T-helper 2 cell treated with Interferon-gamma antibody and Interleukin-4, amounts not matched to agents 5 μg/mL and 100 μg/mL, for 36 hours (primary cell): ENCODE measurements at regions not wholly inside any gene's neighbourhood (a gene's known extent, or its start where the extent isn't known, plus 50 kb on each side); places are given as distances from the start of the nearest gene placed in this dataset.
A peak's percentile ranks its signal among the peaks of the same experiment; 100 is the strongest.

Experiments used
- DNase-seq: peaks from one replicate; pipeline ENCODE4 v3.0.0; 2021; ENCODE audit warnings: low spot score
- H3K27ac Mint-ChIP-seq: one replicate; pipeline ENCODE4 v1.8.0; 2021; ENCODE audit warnings: mild to moderate bottlenecking, mixed read lengths
- H3K27me3 Mint-ChIP-seq: one replicate; pipeline ENCODE4 v1.8.0; 2021; ENCODE audit warnings: low read depth, mixed read lengths
- H3K36me3 Mint-ChIP-seq: one replicate; pipeline ENCODE4 v1.8.0; 2021; ENCODE audit warnings: low read depth, mixed read lengths
- H3K4me1 Mint-ChIP-seq: one replicate; pipeline ENCODE4 v1.8.0; 2021; ENCODE audit warnings: low read depth, mixed read lengths
- H3K4me3 Mint-ChIP-seq: one replicate; pipeline ENCODE4 v1.8.0; 2022; ENCODE audit warnings: mild to moderate bottlenecking, moderate library complexity, mixed read lengths
- H3K9me3 Mint-ChIP-seq: one replicate; pipeline ENCODE4 v1.8.0; 2021; ENCODE audit warnings: mixed read lengths

DNA sequence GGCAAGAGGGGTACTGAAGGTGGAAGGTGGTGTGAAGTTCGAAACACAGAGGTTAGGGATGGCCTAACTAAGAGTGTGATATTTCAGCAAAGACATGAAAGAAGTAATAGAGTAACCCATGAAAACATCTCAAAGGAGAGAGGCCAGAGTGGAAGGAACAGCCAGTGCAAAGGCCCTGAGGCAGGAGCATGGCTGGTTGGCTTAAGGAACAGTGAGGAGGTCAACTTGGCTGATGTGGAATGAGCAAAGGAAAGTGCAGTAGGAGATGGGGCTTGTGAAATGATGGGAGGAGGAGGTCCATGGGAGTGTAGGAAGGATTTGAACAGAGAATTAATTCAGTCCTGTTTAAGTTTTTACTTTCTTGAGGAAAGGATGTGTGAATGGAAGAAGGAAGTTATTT, 178.3 kb upstream of the ZNF608 start:
- Mint-ChIP-seq H3K36me3 (no peaks in the 10 kb centered on the region), H3K27me3 (no peaks in the 10 kb centered on the region), H3K4me3 (no peak overlapping the region), H3K27ac (no peak overlapping the region), H3K4me1 (no peaks in the 10 kb centered on the region), H3K9me3 (peaks cover 4% of the 10 kb centered on the region)
- no peak for DNase-seq

DNA sequence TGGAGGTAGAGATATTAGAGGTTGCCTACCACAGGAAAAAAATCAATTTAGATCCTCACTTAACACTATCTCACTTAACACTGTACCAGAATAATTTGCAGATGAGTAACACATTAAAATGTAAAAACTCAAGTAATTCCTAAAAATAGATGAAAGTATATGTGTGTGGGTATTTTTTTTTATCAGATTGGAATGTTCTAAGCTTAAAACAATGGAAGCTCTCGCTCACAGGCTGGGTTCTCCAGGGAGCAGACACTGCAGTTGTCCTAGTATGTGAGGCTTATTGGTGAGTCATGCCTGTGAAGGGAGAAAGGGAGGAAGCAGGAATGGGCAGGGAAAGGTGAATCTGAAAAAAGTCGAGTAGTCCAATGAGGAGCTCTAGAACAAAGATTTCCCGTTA, 181.3 kb upstream of the ZNF608 start:
- Mint-ChIP-seq H3K27ac (peak overlapping the region; percentile 52), H3K4me3 (no peak overlapping the region), H3K9me3 (peaks cover 4% of the 10 kb centered on the region), H3K36me3 (no peaks in the 10 kb centered on the region), H3K27me3 (no peaks in the 10 kb centered on the region), H3K4me1 (no peaks in the 10 kb centered on the region)
- DNase-seq: no peak

DNA sequence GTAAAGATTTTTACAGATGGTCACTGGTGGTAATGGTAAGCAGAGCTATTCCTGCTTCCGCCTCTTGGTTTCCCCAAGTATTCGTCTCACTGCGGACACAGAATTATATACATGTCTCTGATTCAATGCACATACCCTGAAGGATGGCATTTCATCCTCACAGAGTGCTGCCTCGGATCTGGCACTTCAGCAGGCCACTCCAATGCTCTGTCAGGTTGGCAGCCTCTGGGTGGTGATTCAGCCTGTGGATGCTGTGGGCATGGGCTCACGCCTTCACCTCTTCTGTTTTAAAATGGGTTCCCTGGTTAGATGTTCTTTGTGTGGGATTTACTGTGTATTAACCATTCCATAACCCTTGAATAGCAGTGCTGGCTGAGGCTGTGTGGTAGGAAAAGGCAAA, 182.6 kb upstream of the ZNF608 start:
- peaks cover 4% of the 10 kb centered on the region for H3K9me3 Mint-ChIP-seq
- DNase-seq: no peak
- H3K36me3 Mint-ChIP-seq: no peaks in the 10 kb centered on the region
- no peak overlapping the region for H3K4me3 Mint-ChIP-seq
- H3K27me3 Mint-ChIP-seq: no peaks in the 10 kb centered on the region
- no peak overlapping the region for H3K27ac Mint-ChIP-seq
- no peaks in the 10 kb centered on the region for H3K4me1 Mint-ChIP-seq

GRCh38 chr5:124932791-124933600, 186.6 kb upstream of the ZNF608 start:
- DNase-seq: no peak
- H3K36me3 Mint-ChIP-seq: no peaks in the 10 kb centered on the region

DNA sequence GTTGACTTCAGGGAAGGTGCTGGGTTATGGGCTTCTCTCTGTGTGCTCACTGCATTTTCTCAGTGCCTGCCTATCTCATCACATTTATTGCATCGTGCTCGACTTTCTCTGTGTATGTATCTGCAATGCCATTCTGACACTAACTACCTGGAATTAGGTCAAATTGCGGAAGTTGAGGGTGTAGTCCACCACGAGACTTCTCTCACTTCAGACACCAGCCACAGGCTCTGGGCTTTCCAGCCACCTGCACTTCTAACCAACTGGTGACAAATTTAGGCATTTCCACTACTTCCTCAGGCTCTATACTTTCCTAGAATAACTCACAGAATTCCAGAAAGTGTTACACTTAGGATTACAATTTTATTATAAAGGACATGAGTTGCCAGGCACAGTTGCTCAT, 188.6 kb upstream of the ZNF608 start:
- Mint-ChIP-seq H3K4me1 (no peaks in the 10 kb centered on the region), H3K4me3 (no peak overlapping the region), H3K27ac (no peak overlapping the region), H3K36me3 (no peaks in the 10 kb centered on the region), H3K9me3 (peaks cover 5% of the 10 kb centered on the region), H3K27me3 (no peaks in the 10 kb centered on the region)
- no peak for DNase-seq

More at GRCh38 chr5:124932791-124933600, 186.6 kb upstream of the ZNF608 start:
- Mint-ChIP-seq H3K4me1 (no peaks in the 10 kb centered on the region), H3K27ac (no peak overlapping the region), H3K9me3 (no peaks in the 10 kb centered on the region), H3K4me3 (no peak overlapping the region), H3K27me3 (no peaks in the 10 kb centered on the region)

- no peak overlapping the region for H3K4me3 Mint-ChIP-seq
- H3K9me3 Mint-ChIP-seq: peaks cover 10% of the 10 kb centered on the region
- DNase-seq: no peak
- H3K27ac Mint-ChIP-seq: no peak overlapping the region
- no peaks in the 10 kb centered on the region for H3K27me3 Mint-ChIP-seq
- no peaks in the 10 kb centered on the region for H3K4me1 Mint-ChIP-seq
- no peaks in the 10 kb centered on the region for H3K36me3 Mint-ChIP-seq
These were observed 190.1 kb upstream of the ZNF608 start for GRCh38 chr5:124936626-124936933.

DNA sequence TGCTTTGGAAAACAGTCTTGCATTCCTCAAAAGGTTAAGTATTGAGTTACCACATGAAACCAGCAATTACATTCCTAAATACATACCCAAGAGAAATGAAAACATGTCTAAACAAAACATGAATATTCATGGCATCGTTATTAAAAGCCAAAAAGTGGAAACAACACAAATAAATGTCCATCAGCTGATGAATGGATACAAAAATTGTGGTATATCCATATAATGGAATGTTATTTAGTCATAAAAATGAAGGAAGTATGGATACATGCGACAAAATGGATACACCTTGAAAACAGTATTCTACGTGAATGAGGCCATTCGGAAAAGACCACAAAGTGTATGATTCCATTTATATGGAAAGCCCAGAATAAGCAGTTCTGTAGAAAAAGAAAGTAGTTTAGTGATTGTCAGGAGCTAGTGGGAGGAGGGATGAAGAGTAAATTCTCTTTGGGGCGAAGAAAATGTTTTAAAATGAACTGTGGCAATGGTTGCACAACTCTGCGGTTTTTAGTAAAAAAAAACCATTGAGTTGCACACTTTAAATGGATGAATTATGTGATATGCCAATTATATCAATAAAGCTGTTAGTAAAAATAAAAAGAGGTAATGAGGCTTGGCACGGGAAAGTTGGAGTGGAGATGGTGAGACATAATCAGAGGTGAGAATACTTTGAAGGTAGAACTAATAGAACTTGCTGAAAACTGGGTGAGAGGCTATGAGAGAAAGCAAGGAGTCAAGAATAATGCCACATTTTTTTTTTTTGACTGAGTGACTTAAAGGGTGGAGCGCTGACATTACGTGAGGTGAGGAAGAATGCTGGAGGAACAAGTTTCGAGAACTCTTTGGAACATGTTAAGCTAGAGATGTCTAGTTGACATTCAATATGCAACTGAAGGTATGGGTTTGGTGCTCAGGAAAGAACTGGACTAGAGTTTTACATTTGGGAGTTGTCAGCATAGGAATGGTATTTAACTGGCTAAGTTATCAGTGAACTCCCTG, 194.9 kb upstream of the ZNF608 start:
- Mint-ChIP-seq H3K27ac (no peak overlapping the region), H3K36me3 (no peaks in the 10 kb centered on the region), H3K4me3 (no peak overlapping the region)

GRCh38 chr5:124948062-124948753, 201.8 kb upstream of the ZNF608 start:
- H3K27me3 Mint-ChIP-seq: no peaks in the 10 kb centered on the region
- peaks cover 11% of the 10 kb centered on the region for H3K9me3 Mint-ChIP-seq
- H3K4me3 Mint-ChIP-seq: no peak overlapping the region
- no peak for DNase-seq
- H3K4me1 Mint-ChIP-seq: peaks cover 1% of the 10 kb centered on the region
- no peaks in the 10 kb centered on the region for H3K36me3 Mint-ChIP-seq
- H3K27ac Mint-ChIP-seq: no peak overlapping the region

More for the DNA sequence above, 194.9 kb upstream of the ZNF608 start:
- no peak for DNase-seq
- no peaks in the 10 kb centered on the region for H3K27me3 Mint-ChIP-seq
- peaks cover 10% of the 10 kb centered on the region for H3K9me3 Mint-ChIP-seq
- no peaks in the 10 kb centered on the region for H3K4me1 Mint-ChIP-seq

- no peak for DNase-seq
- H3K27ac Mint-ChIP-seq: no peak overlapping the region
- peaks cover 1% of the 10 kb centered on the region for H3K4me1 Mint-ChIP-seq
- H3K27me3 Mint-ChIP-seq: no peaks in the 10 kb centered on the region
- no peaks in the 10 kb centered on the region for H3K36me3 Mint-ChIP-seq
- no peak overlapping the region for H3K4me3 Mint-ChIP-seq
- peaks cover 11% of the 10 kb centered on the region for H3K9me3 Mint-ChIP-seq
These were observed 202.4 kb upstream of the ZNF608 start for GRCh38 chr5:124948754-124949275.

GRCh38 chr5:124949862-124950261, 203.4 kb upstream of the ZNF608 start:
- H3K27me3 Mint-ChIP-seq: no peaks in the 10 kb centered on the region
- no peaks in the 10 kb centered on the region for H3K36me3 Mint-ChIP-seq
- peaks cover 1% of the 10 kb centered on the region for H3K4me1 Mint-ChIP-seq
- H3K27ac Mint-ChIP-seq: no peak overlapping the region
- peaks cover 11% of the 10 kb centered on the region for H3K9me3 Mint-ChIP-seq
- no peak for DNase-seq
- H3K4me3 Mint-ChIP-seq: no peak overlapping the region

DNA sequence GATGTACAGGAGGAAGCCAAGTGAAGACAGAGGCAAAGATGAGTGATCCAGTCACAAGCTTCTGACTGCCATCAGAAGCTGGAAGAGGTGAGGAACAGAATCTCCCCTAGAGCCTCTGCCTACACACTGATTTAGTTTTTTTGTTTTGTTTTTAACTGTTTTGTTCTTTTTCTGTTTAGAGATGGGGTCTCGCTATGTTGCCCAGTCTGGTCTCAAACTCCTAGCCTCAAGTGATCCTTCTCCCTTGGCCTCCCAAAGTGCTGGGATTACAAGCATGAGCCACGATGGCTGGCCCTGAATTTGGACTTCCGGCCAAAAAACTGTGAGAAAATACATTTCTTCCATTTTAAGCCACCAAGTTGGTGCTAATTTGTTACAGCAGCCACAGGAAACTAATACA, 204.7 kb upstream of the ZNF608 start:
- Mint-ChIP-seq H3K4me3 (no peak overlapping the region), H3K27ac (no peak overlapping the region)

GRCh38 chr5:124951661-124952060, 205.2 kb upstream of the ZNF608 start:
- H3K36me3 Mint-ChIP-seq: no peaks in the 10 kb centered on the region
- no peak overlapping the region for H3K27ac Mint-ChIP-seq
- no peak overlapping the region for H3K4me3 Mint-ChIP-seq
- H3K27me3 Mint-ChIP-seq: no peaks in the 10 kb centered on the region
- peaks cover 1% of the 10 kb centered on the region for H3K4me1 Mint-ChIP-seq
- no peak for DNase-seq
- peaks cover 11% of the 10 kb centered on the region for H3K9me3 Mint-ChIP-seq

More for the DNA sequence above, 204.7 kb upstream of the ZNF608 start:
- Mint-ChIP-seq H3K36me3 (no peaks in the 10 kb centered on the region), H3K4me1 (peaks cover 1% of the 10 kb centered on the region), H3K27me3 (no peaks in the 10 kb centered on the region), H3K9me3 (peaks cover 11% of the 10 kb centered on the region)
- DNase-seq: no peak

DNA sequence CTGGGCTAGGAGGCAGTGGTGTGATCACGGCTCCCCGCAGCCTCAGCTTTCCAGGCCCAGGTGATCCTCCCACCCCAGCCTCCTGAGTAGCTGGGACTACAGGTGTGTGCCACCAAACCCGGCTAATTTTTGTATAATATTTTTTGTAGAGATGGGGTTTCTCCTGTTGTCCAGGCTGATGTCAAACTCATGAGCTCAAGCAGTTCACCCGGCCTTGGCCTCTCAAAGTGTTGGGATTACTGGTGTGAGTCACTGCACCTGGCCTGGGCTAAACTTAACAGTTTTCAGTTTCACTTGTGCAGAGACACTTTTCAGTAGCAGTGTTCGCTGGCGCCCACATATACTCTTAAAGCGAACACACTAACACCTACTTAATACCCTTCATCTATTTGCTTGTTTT, 205.6 kb upstream of the ZNF608 start:
- Mint-ChIP-seq H3K36me3 (no peaks in the 10 kb centered on the region), H3K4me3 (no peak overlapping the region), H3K9me3 (peaks cover 9% of the 10 kb centered on the region), H3K27ac (no peak overlapping the region), H3K4me1 (peaks cover 1% of the 10 kb centered on the region), H3K27me3 (no peaks in the 10 kb centered on the region)
- DNase-seq: no peak
